Left ventricle myocardium inferior (tissue), 1 donor: ENCODE measurements at regions not wholly inside any gene's neighbourhood (a gene's known extent, or its start where the extent isn't known, plus 50 kb on each side); places are given as distances from the start of the nearest gene placed in this dataset.

Experiments
- DNase-seq: peaks from one replicate; pipeline ENCODE4 v3.0.0-alpha.2; 2020
- H3K27ac ChIP-seq: fragments of 200-600 bp; replicated peaks from 2 replicates; pipeline ENCODE4 v1.8.0; 2021
- H3K27me3 ChIP-seq: fragments of 200-600 bp; 2 replicates; pipeline ENCODE4 v1.8.0; 2021; ENCODE audit warnings: low read depth
- H3K36me3 ChIP-seq: fragments of 200-600 bp; 2 replicates; pipeline ENCODE4 v1.8.0; 2021
- H3K4me1 ChIP-seq: fragments of 200-600 bp; 2 replicates; pipeline ENCODE4 v1.8.0; 2021
- H3K4me3 ChIP-seq: fragments of 200-600 bp; 2 replicates; pipeline ENCODE4 v1.8.0; 2021; ENCODE audit warnings: mild to moderate bottlenecking, moderate library complexity
- H3K9me3 ChIP-seq: fragments of 200-600 bp; replicated peaks from 2 replicates; pipeline ENCODE4 v1.8.0; 2021
- intact Hi-C: fragments of 100-400 bp; cut with micrococcal nuclease; formaldehyde crosslinking; loops from one replicate; pipeline ENCODE4 v1.11.0; 2022
- TF ChIP-seq, protein P1 (sequence below): fragments of 200-600 bp; IDR thresholded peaks from 2 replicates; pipeline ENCODE4 v1.8.0; 2021; ENCODE audit warnings: antibody characterized with exemption, mild to moderate bottlenecking, borderline replicate concordance
- donor health status: DM: no; HTN: yes; CAD: no; lungs with severe emphysema.

DNA sequence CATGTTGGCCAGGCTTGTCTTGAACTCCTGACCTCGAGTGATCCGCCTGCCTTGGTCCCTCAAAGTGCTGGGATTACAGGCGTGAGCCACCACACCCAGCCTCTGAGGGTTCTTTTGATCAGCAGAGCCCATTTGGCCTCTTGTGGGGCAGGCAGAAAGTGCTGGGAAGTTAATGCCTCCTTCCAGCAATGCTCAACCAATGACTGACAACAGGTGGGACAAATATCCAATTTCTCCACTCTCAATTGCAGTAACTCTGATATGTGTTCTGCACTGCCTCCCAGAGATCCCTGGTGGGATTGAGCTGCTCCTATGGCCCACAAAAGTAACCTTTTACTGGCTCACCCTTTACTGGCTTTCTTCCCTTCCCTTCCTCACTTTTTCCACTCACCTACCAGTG lies 79.9 kb upstream of the APC start:
- TF ChIP-seq, protein P1, sequence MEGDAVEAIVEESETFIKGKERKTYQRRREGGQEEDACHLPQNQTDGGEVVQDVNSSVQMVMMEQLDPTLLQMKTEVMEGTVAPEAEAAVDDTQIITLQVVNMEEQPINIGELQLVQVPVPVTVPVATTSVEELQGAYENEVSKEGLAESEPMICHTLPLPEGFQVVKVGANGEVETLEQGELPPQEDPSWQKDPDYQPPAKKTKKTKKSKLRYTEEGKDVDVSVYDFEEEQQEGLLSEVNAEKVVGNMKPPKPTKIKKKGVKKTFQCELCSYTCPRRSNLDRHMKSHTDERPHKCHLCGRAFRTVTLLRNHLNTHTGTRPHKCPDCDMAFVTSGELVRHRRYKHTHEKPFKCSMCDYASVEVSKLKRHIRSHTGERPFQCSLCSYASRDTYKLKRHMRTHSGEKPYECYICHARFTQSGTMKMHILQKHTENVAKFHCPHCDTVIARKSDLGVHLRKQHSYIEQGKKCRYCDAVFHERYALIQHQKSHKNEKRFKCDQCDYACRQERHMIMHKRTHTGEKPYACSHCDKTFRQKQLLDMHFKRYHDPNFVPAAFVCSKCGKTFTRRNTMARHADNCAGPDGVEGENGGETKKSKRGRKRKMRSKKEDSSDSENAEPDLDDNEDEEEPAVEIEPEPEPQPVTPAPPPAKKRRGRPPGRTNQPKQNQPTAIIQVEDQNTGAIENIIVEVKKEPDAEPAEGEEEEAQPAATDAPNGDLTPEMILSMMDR = no peak
- no peak overlapping the region for H3K27ac ChIP-seq
- no peaks in the 10 kb centered on the region for H3K27me3 ChIP-seq
- H3K4me1 ChIP-seq = no peaks in the 10 kb centered on the region
- no peaks in the 10 kb centered on the region for H3K36me3 ChIP-seq
- H3K4me3 ChIP-seq = no peak overlapping the region
- peaks cover 16% of the 10 kb centered on the region for H3K9me3 ChIP-seq
- intact Hi-C loops = no loop called here
- no peak for DNase-seq

DNA sequence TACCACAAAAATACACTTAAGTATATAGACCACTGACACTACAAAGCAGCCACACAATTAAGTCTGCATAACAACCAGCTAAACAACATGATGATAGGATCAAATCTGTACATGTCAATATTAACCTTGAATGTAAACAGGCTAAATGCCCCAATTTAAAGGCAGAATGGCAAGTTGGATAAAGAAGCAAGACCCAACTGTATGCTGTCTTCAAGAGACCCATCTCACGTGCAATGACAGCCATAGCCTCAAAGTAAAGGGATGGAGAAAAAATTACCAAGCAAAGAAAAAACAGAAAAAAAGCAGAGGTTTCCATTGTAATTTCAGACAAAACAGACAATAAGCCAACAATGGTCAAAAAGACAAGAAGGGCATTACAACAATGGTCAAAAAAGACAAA lies 77.3 kb upstream of the APC start:
- Histone ChIP-seq H3K9me3 (peaks cover 16% of the 10 kb centered on the region), H3K27ac (no peak overlapping the region), H3K4me3 (no peak overlapping the region), H3K27me3 (no peaks in the 10 kb centered on the region), H3K36me3 (no peaks in the 10 kb centered on the region), H3K4me1 (no peaks in the 10 kb centered on the region)
- intact Hi-C loops = no loop called here
- no peak for DNase-seq
- TF ChIP-seq, protein P1 = no peak

DNA sequence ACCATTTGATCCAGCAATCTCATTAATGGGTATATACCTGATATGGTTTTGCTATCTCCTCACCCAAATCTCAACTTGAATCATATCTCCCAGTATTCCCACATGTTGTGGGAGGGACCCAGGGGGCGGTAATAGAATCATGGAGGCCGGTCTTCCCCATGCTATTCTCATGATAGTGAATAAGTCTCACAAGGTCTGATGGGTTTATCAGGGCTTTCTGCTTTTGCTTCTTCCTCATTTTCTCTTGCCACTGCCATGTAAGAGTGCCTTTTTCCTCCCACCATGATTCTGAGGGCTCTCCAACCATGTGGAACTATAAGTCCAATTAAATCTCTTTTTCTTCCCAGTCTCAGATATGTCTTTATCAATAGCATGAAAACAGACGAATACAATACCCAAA lies 74.5 kb upstream of the APC start:
- Histone ChIP-seq H3K36me3 (no peaks in the 10 kb centered on the region), H3K4me3 (no peak overlapping the region), H3K27me3 (no peaks in the 10 kb centered on the region), H3K9me3 (peaks cover 16% of the 10 kb centered on the region), H3K4me1 (no peaks in the 10 kb centered on the region), H3K27ac (no peak overlapping the region)
- DNase-seq = no peak
- intact Hi-C loops = no loop called here
- TF ChIP-seq, protein P1 = no peak

DNA sequence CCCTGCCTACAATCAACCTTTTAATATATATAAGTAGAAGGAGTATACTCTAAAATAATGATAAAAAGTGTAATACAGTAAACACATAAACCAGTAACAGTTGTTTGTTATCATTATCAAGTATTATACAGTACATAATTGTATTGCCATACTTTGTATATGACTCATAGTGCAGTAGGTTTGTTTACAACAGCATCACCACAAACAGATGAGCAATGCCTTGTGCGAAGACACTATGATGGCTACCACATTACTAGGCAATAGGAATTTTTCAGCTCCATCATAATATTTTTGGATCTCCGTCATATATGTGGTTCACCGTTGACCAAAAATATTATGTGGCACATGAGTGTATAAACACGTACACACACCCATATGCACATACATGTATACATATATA lies 69.7 kb upstream of the APC start:
- no peaks in the 10 kb centered on the region for H3K36me3 ChIP-seq
- H3K27ac ChIP-seq = no peak overlapping the region
- DNase-seq = no peak
- intact Hi-C loops = no loop called here
- H3K4me3 ChIP-seq = no peak overlapping the region
- TF ChIP-seq, protein P1 = no peak
- no peaks in the 10 kb centered on the region for H3K4me1 ChIP-seq
- H3K27me3 ChIP-seq = no peaks in the 10 kb centered on the region
- no peaks in the 10 kb centered on the region for H3K9me3 ChIP-seq

DNA sequence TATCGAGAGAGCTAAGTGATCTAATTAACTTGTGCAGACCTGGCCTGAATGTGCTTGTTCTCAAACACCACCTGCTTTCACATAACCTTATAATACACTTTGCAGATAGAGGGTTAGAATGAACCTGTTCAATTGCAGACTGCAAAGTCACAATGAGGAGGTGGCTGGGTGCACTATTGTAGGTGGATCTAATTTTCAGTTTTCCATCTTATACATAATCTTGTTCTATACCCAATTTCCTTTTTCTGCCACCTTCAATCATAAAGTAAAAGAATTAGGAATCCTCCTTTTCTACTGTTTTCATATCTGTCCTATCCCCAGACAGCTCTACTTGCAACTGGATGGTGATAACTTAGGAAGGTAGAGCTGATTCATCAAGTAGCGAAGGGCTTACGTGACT lies 68.8 kb upstream of the APC start:
- TF ChIP-seq, protein P1 = no peak
- no peaks in the 10 kb centered on the region for H3K9me3 ChIP-seq
- DNase-seq = no peak
- H3K36me3 ChIP-seq = no peaks in the 10 kb centered on the region
- intact Hi-C loops = no loop called here
- H3K4me3 ChIP-seq = no peak overlapping the region
- no peaks in the 10 kb centered on the region for H3K27me3 ChIP-seq
- H3K4me1 ChIP-seq = no peaks in the 10 kb centered on the region
- no peak overlapping the region for H3K27ac ChIP-seq
